ENCODE measurements at regions not wholly inside any gene's neighbourhood (a gene's known extent, or its start where the extent isn't known, plus 50 kb on each side); places are given as distances from the start of the nearest gene placed in this dataset.

GRCh38 chr3:170714122-170714521 is 128.2 kb upstream of the SLC7A14 start:
- TF ChIP-seq EP300 (IDR thresholded peaks at IDR 0.05): no peak
- TF ChIP-seq, protein P1, sequence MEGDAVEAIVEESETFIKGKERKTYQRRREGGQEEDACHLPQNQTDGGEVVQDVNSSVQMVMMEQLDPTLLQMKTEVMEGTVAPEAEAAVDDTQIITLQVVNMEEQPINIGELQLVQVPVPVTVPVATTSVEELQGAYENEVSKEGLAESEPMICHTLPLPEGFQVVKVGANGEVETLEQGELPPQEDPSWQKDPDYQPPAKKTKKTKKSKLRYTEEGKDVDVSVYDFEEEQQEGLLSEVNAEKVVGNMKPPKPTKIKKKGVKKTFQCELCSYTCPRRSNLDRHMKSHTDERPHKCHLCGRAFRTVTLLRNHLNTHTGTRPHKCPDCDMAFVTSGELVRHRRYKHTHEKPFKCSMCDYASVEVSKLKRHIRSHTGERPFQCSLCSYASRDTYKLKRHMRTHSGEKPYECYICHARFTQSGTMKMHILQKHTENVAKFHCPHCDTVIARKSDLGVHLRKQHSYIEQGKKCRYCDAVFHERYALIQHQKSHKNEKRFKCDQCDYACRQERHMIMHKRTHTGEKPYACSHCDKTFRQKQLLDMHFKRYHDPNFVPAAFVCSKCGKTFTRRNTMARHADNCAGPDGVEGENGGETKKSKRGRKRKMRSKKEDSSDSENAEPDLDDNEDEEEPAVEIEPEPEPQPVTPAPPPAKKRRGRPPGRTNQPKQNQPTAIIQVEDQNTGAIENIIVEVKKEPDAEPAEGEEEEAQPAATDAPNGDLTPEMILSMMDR (IDR thresholded peaks at IDR 0.05): no peak
- no peak for TF ChIP-seq POLR2A (IDR thresholded peaks at IDR 0.05)
- TF ChIP-seq POLR2AphosphoS5 (IDR thresholded peaks at IDR 0.05): no peak

Data from upper lobe of left lung (tissue), 4 donors.